CD4-positive, alpha-beta T cell treated with Interleukin-1 beta for 1 hour (primary cell): ENCODE measurements at regions not wholly inside any gene's neighbourhood (a gene's known extent, or its start where the extent isn't known, plus 50 kb on each side); places are given as distances from the start of the nearest gene placed in this dataset.
"Not testable (repeated sequence)": the region's sequence is repeated elsewhere in the genome, so short reads cannot be mapped to it uniquely, and the experiment has no call there.

Experiments used
- DNase-seq, 2 donors: peaks; one replicate each; pipeline ENCODE4 v3.0.0-alpha.2; 2020 to 2022

DNA sequence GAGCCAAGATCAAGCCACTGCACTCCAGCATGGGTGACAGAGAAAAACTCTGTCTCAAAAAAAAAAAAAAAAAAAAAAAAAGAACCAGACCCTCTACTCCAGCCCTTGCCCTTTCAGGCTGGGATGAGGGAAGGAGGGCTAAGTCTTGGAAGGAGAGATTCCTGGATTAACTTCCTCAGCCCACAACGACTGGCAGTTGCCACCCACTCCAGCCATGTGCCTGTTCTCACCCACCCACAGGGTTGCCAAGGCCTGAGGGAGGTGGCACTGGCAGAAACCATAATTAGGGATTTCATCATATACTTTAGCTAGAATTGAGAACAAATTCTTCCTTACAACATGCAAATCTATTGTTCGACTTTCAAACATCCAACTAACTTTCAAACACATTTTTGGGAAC lies 87.8 kb upstream of the SLC30A5 start:
- no peak for DNase-seq

DNA sequence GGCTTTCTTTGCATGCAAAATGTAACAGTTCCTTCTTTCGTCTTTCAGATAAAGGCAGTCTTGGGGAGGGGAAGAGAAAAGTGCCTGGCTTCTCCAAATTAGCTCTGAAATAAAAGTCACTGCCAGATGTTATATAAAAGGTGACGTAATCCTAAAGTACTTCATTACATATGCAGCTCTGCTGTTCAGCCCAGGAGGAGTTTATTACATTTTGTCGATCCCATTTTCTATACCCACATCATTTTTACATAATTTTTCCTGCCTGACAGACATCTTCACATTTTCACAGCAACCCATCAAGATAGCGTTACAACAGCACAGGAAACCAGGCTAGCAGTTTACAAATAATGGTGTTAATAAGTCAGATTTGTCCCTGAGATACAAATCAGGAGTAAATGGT lies 86.7 kb upstream of the SLC30A5 start:
- DNase-seq, result no peak

DNA sequence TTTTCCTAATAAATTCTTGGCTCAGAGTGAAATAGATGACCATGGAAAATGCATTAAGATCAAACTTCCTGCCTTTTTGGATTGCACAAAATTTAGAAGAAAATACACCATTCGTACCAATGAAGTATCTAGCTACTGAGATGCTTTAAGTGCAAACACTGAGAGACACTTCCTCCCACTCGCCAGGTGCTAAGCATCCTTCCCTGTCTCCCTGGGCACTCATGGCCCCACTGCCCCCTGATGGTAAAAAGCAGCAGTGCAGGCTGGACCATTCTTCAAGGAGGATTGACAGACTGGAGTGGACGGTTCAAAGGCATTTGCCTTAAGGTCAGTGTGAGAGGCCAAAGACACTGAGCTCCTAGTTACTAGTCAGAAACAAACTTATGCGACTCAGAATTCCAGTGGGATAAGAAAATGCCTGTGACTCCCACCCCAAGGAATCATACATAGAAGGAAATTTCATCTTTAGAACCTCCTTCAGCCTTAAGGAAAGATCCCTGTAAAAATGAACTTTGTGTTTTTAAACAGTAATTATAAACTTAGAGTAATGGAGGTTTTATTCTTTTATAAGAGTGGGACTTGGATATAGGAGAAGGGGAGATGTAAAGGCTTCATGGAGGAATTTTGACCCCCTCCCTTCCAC lies 86.0 kb upstream of the SLC30A5 start:
- DNase-seq, result peak; percentile 56 to 63

DNA sequence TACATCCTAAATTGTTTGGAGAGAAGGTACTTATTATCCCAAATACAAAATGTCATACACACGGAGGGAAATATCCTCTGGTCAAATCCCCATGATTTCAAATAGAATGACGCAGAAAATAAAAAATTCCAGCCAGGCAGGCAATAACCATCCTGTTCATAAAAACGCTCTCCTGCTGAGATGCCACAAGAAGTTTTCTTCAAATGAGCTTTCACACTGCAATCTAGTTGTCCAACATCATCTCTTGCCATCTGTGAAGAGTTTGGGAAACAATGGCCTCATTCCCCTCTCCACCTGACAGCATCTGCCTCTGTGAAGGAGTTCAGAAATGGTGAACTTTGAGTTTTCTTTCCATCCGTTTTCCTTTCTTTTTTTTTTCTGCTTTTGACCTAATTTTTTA lies 83.3 kb upstream of the SLC30A5 start:
- no peak for DNase-seq

GRCh38 chr5:69011910-69012309 lies 81.9 kb upstream of the SLC30A5 start:
- no peak for DNase-seq

DNA sequence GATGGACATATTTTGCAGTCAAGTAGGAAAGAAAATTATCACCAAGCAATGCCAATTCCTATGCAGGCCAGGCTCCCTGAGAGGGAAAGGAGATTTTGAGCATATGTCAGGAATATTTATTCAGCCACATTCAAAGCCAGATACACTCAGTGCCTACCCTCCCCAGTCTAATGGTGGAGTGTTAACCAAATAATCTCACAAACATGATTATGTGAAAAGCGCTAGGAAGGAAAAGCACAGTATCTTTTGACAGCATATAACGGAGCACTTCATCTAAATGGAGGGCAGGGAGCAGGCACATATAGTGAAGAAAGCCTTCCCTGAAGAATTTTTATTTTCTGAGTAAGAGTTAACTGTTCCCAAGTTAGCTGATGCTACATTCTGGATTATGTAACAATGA lies 80.3 kb upstream of the SLC30A5 start:
- DNase-seq, result no peak

DNA sequence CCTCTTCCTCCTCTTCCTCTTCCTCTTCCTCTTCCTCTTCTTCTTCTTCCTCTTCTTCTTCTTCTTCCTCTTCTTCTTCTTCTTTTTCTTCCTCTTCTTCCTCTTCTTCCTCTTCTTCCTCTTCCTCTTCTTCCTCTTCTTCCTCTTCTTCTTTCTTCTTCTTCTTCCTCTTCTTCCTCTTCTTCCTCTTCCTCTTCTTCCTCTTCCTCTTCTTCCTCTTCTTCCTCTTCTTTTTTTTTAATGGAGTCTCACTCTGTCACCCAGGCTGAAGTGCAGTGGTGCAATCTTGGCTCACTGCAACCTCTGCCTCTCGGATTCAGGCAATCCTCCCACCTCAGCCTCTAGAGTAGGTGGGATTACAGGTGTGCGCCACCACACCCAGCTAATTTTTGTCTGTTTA lies 79.8 kb upstream of the SLC30A5 start:
- DNase-seq, result not testable (repeated sequence)

DNA sequence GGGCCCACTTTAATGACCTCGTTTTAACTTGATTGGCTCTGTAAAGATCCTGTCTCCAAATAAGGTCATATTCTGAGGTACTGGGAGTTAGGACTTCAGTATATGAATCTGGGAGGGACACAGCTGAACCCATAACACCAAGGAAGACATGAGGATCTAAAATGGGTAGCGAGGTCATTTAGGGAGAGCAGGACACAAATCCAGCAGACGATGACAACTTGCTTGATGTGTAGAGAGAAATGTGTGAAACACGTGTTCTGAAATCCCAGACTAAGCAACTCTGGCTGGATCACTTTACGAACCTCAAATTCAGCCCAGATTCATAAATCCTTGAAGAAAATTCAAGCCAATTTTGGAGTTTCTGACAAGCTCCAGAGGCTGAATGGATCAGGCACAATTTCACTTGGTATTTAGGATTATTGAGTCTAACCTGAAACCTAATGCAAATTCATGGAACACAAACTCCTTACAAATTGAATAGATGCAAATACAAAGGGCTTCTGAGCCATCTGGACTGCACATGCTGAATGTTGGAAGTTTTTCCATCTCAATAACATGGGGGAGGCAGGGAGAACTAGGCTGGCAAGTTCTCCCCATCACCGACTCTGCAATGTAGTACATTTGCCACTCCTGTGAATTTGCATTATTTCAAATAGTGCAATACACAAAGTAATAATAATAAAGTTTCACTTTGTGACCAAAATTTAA lies 74.0 kb upstream of the SLC30A5 start:
- DNase-seq, result no peak

DNA sequence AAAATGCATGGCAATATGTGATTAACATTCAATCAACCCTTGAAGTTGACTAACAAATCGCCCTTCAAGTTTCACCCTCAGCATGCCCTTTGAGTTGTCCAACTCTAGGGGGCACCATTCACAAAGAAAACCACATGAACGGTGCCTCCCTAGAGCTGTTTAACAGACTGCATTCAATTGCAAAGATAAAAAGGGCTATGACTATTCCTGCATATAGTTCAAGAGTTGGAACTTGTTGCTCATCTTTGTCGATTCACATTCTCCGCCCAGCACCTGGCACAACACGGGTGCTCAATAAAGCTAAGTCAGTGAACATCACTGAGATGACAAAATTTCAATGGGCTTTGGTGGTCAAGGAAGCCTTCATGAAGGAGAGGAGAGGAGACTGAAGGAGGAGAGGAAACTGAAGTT lies 69.6 kb upstream of the SLC30A5 start:
- DNase-seq, result peak in 1 of 2 donors; percentile 39

GRCh38 chr5:69029292-69029691 lies 64.5 kb upstream of the SLC30A5 start:
- no peak for DNase-seq

DNA sequence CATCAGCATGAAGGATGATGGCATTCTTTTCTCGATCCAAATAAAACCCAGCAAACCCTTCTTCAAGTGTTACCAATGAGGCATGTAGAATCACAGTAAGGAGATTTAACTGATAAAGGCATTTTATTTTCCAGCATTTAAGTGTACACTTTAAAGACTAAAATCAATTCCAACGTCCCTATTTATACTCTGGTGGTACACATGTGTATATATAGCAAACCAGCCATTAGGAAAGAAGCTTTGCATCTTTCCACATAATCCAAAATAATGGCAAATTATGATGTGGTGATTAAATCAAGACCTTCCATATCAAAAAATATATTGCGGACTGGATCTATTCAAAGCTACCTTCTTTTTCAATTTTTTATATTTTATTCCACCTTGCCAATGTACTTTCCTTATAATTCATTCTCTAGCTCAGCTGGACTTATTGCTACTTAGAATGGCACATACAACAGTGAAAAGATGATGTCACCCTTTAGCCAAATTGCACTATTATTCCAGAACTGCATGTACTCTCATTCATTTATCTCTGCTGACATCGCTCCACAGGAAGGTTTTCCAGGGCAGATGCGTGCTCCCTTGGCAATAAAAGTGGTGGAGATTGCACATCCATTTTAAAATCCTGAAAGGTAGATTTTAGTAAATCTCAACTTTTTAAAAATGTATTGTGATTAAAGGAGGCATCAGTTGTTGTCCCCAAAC lies 63.3 kb upstream of the SLC30A5 start:
- DNase-seq, result no peak

DNA sequence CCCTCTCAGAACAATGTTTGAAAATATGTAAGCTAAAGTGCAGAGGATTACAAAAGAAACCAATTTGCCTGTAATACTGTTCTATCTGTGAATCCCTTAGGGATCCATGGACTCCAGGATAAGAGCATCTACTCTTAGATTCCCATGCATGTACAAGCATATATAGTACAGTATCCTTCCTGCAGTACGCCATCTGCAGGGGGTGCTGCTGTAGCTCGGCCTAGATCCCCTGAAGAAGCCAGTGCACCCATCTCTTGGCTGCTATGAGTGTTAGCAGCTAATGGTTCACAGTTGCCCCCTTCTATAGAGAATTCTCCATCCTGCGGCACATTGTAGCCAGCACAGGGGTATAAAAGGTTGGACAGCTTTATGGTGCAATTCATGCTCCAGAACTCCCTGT lies 61.8 kb upstream of the SLC30A5 start:
- no peak for DNase-seq

DNA sequence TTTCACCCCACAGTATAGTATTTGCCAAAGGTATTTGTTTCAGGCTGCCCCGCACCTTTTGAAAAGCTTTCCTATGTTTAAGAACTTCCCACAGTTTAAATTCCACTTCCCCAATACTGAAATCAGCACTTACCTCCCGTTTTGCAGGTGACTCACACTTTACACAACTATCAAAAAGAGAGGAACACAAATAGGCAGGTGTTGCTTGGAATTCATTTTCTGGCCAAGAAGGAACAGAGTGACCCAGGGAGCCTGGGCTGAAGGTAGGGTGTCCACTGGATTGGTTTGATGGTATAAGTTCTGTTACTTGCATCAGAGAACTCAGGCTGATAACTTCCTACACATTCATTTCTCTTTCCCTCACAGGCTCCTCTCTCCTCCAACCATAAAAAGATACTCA lies 60.1 kb upstream of the SLC30A5 start:
- no peak for DNase-seq

DNA sequence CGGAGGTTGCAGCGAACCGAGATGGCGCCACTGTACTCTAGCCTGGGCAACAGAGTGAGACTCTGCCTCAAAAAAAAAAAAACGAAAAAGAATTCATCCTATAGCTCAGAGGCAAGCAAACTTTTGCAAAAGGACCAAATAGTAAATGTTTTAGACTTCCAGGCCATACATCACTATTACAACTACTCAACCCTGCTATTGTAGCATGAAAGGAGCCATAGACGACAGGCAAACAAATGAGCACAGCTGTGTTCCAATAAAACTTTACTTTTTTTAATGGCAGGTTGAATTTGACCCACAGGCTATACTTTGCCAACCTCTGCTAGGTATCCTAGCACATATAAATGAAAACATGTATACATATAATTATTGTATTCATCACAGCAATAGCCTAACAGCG lies 58.9 kb upstream of the SLC30A5 start:
- DNase-seq, result no peak

GRCh38 chr5:69035665-69036064 lies 58.1 kb upstream of the SLC30A5 start:
- DNase-seq, result no peak

DNA sequence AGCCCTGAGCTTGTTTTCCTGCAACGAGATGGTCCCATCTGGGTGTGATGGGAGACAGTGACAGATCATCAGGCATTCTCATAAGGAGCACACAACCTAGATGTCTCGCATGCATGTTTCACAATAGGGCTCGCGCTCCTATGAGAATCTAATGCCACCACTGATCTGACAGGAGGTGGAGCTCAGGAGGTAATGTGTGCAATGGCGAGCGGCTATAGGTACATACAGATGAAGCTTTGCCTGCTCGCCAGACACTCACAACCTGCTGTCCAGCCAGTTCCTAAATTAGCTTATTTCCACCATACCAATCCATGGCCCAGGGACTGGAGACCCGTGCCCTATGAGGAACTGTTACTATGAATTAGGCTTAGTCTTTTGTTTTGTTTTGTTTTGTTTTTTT lies 55.3 kb upstream of the SLC30A5 start:
- no peak for DNase-seq

- DNase-seq, result no peak
These were observed 54.0 kb upstream of the SLC30A5 start for GRCh38 chr5:69039829-69040228.

DNA sequence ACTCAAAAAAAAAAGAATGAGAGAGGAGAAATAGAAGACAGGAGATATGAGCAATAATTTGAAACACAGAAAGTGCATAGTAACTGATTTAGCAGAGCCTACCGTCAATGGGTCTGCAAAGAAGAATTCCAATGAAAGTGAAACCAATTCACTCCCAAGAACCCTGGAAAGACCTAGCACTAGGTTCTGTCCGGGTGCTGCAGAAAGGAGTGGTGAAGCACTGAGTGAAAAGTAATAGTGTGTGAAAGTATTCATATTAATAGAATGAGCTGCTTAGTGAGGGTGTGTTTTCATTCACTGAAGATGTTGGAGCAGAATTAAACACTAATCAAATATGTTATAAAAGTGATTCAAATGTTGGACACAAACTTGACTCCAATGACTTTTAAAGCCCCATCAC lies 51.3 kb upstream of the SLC30A5 start:
- no peak for DNase-seq

- peak; percentile 84 to 89 for DNase-seq
These were observed 50.7 kb upstream of the SLC30A5 start for GRCh38 chr5:69042915-69043654.

DNA sequence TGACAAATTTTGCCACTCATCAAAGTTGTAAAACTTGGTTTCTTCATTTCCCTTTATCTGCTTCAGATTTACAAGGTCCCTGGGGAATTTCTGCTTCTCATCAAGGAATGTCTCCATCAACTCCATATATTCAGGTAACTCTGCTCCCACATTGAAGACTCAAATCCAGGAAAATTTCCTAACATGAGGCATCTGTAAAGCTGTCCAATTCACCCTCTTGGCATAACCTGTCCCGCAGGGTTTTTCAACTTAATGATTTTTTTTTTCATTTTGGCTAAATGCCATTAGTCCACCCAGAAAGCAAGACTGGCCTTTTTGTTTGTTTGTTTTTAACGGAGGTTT lies 50.2 kb upstream of the SLC30A5 start:
- no peak for DNase-seq
